ENCODE measurements at regions not wholly inside any gene's neighbourhood (a gene's known extent, or its start where the extent isn't known, plus 50 kb on each side); places are given as distances from the start of the nearest gene placed in this dataset.
"Not testable (repeated sequence)": the region's sequence is repeated elsewhere in the genome, so short reads cannot be mapped to it uniquely, and the experiment has no call there.

- not testable (repeated sequence) for DNase-seq (ENCODE audit: low spot score)
Observed at GRCh38 chr4:123537906-123538402, 141.4 kb downstream of the SPRY1 start.

- DNase-seq (ENCODE audit: low spot score) = no peak
Observed at GRCh38 chr4:123545667-123546572, 149.3 kb downstream of the SPRY1 start.

GRCh38 chr4:123546573-123547060 is 150.0 kb downstream of the SPRY1 start:
- DNase-seq (ENCODE audit: low spot score) = no peak

GRCh38 chr4:123547216-123548165 is 150.9 kb downstream of the SPRY1 start:
- DNase-seq (ENCODE audit: low spot score) = no peak

GRCh38 chr4:123553279-123553678 is 156.7 kb downstream of the SPRY1 start:
- DNase-seq (ENCODE audit: low spot score) = no peak

- no peak for DNase-seq (ENCODE audit: low spot score)
Observed at GRCh38 chr4:123553733-123554637, 157.4 kb downstream of the SPRY1 start.

- no peak for DNase-seq (ENCODE audit: low spot score)
Observed at GRCh38 chr4:123554801-123555232, 158.2 kb downstream of the SPRY1 start.

- no peak for DNase-seq (ENCODE audit: low spot score)
Observed at GRCh38 chr4:123555233-123555806, 158.7 kb downstream of the SPRY1 start.

- no peak for DNase-seq (ENCODE audit: low spot score)
Observed at GRCh38 chr4:123555807-123556273, 159.2 kb downstream of the SPRY1 start.

GRCh38 chr4:123556526-123556925 is 159.9 kb downstream of the SPRY1 start:
- DNase-seq (ENCODE audit: low spot score) = no peak

GRCh38 chr4:123557857-123558536 is 161.4 kb downstream of the SPRY1 start:
- no peak for DNase-seq (ENCODE audit: low spot score)

GRCh38 chr4:123558865-123559264 is 162.3 kb downstream of the SPRY1 start:
- no peak for DNase-seq (ENCODE audit: low spot score)

GRCh38 chr4:123559955-123560871 is 163.6 kb downstream of the SPRY1 start:
- no peak for DNase-seq (ENCODE audit: low spot score)

GRCh38 chr4:123561525-123561924 is 164.9 kb downstream of the SPRY1 start:
- DNase-seq (ENCODE audit: low spot score) = no peak

GRCh38 chr4:123562994-123563750 is 166.6 kb downstream of the SPRY1 start:
- no peak for DNase-seq (ENCODE audit: low spot score)

GRCh38 chr4:123564758-123565346 is 168.3 kb downstream of the SPRY1 start:
- peak; percentile 63 for DNase-seq (ENCODE audit: low spot score)

GRCh38 chr4:123568936-123569335 is 172.3 kb downstream of the SPRY1 start:
- DNase-seq (ENCODE audit: low spot score) = no peak

- DNase-seq (ENCODE audit: low spot score) = no peak
Observed at GRCh38 chr4:123569541-123569940, 172.9 kb downstream of the SPRY1 start.
